ENCODE measurements at regions not wholly inside any gene's neighbourhood (a gene's known extent, or its start where the extent isn't known, plus 50 kb on each side); places are given as distances from the start of the nearest gene placed in this dataset.

GRCh38 chr18:75677696-75678455 lies 250.4 kb upstream of the SMIM21 start:
- no peak for DNase-seq (ENCODE audit: low read depth)

DNA sequence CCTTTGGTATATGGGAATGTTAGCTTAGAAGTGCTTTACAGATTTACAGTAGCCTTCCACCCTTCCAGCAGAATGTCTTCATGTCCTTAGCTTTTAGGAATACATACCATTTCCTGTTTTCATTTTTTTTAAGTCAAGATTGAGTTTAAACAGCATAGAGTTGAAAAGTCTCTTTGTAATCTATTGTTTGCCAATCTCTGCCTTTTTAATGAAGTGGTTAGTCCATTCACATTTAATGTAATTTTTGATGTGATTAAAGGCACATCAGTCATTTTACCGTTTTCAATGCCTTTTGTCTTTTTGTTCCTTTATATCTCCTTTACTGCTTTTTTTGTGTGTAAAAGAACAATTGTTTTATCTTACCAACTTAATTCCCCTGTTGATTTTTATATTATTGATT lies 233.4 kb upstream of the SMIM21 start:
- no peak for DNase-seq (ENCODE audit: low read depth)

GRCh38 chr18:75659535-75660023 lies 232.1 kb upstream of the SMIM21 start:
- DNase-seq (ENCODE audit: low read depth): no peak

- DNase-seq (ENCODE audit: low read depth): no peak
These were observed 230.8 kb upstream of the SMIM21 start for GRCh38 chr18:75658330-75658729.

DNA sequence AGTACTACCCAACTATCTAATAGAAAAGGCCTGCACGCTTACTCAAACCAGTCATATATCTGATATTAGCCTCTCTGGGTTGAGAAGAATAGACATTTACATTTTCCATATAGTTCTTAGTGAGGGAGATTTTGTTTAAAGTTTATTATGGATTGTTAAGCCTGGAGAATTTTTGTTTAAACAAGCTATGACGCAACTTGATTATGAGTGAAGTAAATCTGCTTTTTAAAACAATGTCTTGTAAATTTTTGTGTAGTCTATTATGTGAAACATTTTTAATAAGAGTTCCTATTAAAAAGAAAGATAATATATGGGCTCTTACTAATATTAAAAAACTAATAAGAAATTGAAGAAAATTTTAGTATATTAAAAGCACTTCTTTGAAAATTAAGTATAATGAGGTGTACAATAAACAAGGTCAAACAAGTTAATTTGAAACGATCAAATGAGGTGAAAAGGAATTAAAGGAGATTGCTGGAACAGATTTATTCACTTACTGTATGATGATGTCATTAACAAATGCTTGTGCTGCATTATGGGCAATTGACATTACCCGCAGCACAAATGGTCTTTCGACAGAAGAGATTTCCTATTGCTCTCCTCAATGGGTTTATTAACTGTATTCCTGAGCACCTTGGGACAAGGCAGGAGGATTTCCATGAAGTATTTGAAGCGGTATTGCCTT lies 229.2 kb upstream of the SMIM21 start:
- DNase-seq (ENCODE audit: low read depth): no peak

DNA sequence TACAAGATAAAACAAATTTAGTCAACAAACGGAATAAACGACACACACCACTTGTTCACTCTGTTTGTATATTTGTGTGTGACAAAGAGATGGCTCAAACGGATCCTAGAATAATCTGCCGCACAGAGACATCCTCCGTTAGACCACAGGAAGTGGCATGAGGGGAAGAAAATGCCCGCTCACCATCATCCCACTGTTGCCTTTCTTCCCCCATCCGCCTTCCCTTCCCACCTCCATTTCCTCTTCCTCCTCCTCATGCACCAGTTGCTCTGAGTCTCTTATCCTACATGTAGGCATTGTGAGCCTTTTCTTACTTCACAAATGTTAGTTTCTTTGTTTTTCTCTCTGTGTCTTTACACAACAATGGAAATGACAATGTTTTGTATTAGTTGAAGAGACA lies 228.5 kb upstream of the SMIM21 start:
- no peak for DNase-seq (ENCODE audit: low read depth)

DNA sequence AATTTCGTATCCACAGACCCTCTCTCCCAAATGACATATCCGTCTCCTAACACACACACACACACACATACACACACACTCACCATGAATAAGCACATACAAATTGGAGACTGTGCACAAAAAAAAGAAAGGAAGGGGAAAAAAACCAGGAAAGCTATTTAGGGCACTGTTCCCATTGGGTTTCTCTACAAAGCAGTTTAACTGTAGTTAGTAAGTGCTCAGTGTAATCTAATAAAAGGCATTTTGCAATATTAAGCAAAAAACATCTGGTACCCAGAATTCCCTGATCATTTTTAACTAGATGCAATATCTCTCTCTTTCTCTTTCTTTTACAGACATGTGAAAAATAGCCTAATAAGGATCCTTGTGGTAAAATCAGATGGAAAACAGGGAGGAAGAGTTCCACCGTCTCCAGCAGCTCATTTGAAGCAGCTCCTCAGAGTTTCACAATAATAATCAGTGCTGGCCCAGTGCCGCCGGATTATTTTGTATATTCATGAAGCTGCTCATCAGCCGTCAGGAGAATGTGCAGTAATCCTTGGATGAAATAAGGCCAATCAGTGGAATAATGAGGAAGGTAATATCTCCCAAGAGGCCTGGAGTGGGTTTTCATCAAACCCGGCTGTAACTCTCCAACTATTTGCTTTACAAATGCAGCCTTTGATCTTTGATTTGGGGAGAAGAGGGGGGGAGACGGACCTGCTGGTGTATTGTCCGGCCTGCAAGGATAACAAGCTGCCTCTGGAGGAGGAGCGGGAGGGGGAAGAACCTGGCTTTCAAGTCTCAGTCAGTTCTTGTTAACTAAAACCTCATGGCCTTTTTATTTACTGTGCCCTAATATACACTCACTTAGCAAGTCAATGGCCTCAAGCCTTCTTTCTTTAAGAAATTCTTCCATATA lies 227.6 kb upstream of the SMIM21 start:
- DNase-seq (ENCODE audit: low read depth): no peak

DNA sequence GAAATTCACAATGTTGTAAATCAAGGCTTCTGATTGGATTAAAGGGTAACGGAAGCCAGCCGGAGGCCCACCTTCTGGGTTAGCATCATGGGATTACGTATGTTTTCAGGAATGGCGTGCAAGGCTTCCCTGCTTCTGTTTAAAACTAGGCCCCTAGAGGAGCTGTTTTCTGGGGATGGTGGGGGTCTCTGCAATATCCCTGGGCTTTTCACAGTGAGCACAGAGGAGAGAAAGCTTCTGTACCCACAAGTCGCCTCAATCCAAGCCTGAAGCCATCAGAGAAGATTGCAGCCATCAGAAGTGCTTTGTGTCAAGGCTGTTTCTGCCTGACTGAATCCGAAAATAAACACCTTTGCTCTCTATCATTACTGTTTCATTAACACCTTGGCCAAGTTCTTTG lies 226.9 kb upstream of the SMIM21 start:
- no peak for DNase-seq (ENCODE audit: low read depth)

DNA sequence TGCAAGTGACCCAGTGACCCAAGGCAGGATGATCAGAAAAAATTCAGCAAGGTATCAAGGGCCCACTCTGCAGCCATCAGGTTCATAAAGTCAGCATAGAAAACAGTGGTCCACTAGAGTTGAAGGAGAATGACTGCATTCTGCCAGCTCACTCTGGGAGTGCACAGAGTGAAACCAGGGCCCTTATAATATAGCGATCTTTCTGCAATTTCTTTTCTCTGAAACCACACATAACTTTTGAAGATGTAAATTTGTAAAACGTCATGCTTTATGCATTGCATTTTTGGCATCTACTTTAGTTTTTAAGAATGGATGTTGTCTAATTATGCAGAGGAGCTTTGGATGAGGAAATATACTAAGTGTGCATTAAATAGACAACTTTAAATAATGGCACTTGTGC lies 225.0 kb upstream of the SMIM21 start:
- DNase-seq (ENCODE audit: low read depth): no peak

- DNase-seq (ENCODE audit: low read depth): no peak
These were observed 217.4 kb upstream of the SMIM21 start for GRCh38 chr18:75644871-75645270.

DNA sequence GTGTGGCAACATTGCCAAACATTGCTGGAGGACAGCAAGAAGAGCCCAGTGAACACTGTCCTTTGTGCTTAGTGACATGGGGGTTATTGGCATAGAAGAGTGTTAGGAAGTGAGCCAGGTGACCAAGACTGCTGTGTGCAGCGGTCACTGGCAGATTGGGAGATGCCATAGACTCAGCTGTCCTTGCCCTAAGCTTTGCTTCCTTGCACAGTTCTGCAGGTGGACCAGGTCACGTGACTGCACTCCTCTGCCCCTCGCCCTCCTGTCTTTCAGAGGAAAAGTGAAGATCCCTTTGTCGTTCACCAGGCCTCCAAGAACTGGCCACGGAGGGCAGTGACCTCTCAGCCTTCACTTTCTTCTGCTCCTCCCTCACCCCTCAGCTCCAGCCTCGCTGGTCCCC lies 215.6 kb upstream of the SMIM21 start:
- DNase-seq (ENCODE audit: low read depth): no peak

DNA sequence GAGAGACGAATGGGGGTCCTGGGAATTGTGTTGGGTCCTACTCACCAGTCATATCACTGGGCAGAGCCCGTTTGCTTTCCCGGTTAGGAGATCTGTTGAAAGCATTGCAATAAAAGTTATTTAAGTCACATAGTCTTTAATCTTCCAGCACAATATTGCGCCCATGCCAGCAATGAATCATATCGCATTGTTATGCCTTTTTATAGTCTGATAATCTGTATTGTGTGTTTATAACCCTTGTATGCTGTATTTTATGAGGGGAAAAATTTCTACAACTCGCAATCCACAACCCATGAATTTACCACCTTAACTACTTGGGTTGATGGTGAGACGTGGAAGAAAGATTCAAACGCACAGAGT lies 211.9 kb upstream of the SMIM21 start:
- DNase-seq (ENCODE audit: low read depth): no peak

- DNase-seq (ENCODE audit: low read depth): peak; percentile 73
These were observed 211.4 kb upstream of the SMIM21 start for GRCh38 chr18:75638776-75639471.

GRCh38 chr18:75638223-75638775 lies 210.8 kb upstream of the SMIM21 start:
- peak; percentile 50 for DNase-seq (ENCODE audit: low read depth)

- no peak for DNase-seq (ENCODE audit: low read depth)
These were observed 207.6 kb upstream of the SMIM21 start for GRCh38 chr18:75635096-75635495.

DNA sequence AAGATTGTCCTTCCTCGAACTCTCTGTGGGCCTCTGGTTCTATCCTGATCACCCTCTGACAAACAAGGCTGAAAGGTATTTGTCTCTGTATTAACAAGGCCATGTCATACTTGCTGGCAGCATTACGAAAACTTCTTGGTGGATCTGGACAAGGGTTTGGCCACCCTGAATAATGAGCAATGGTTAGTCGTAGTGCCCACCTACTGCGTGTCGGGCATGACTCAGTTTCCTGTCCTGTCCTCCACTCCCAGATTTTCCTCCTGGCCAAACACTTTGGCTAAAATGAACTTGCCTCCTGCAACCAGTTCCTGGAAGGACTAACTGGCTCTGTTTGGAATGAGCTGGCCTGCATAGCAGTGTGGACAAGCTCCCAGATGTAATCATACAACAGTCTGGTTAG lies 198.5 kb upstream of the SMIM21 start:
- DNase-seq (ENCODE audit: low read depth): peak; percentile 12

DNA sequence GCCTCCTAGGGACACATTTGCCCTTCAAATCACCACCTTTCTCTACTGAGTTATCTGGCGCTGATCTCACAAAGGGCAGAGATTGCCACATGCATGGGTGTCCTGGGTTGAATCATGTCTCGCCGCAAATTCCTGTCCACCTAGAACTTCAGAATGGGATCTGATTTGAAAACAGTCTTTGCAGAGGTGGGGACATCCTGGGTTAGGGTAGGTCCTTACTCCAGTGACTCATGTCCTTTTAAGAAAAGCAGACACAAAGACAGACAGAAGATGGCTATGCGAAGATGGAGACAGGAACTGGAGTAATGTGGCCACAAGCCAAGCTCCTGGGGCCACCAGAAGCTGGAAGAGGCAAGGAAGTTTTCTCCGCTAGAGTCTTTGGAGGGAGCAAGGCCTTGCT lies 197.4 kb upstream of the SMIM21 start:
- DNase-seq (ENCODE audit: low read depth): no peak

GRCh38 chr18:75621818-75622217 lies 194.3 kb upstream of the SMIM21 start:
- no peak for DNase-seq (ENCODE audit: low read depth)

GRCh38 chr18:75618146-75618545 lies 190.6 kb upstream of the SMIM21 start:
- DNase-seq (ENCODE audit: low read depth): no peak

DNA sequence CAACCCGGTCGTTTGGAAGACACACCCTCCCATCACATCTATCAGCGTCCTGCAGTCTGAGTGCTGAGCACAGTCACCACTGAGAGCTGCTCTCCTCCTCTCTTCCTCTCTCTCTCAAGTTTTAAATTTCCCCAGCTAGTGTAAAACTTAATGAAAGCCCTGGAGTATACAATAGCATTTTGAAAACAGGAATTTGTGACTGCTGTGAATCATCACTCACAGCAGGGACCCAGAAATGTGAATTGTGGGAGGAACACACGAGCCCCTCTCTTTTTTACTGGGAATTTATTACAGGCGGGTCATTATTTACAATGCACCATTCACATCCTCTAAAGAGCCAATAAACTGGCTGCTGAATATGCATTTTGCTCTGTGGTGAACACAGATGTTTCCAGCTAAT lies 185.0 kb upstream of the SMIM21 start:
- DNase-seq (ENCODE audit: low read depth): no peak

GRCh38 chr18:75607701-75608100 lies 180.2 kb upstream of the SMIM21 start:
- DNase-seq (ENCODE audit: low read depth): peak; percentile 12

- DNase-seq (ENCODE audit: low read depth): no peak
These were observed 165.0 kb upstream of the SMIM21 start for GRCh38 chr18:75592527-75592926.

All from GM04503 (cell line).